GM18502 (cell line): ENCODE measurements at regions not wholly inside any gene's neighbourhood (a gene's known extent, or its start where the extent isn't known, plus 50 kb on each side); places are given as distances from the start of the nearest gene placed in this dataset.

Source experiments
- ATAC-seq: cut with Tn5 transposase; IDR thresholded peaks from one replicate; pipeline ENCODE4 v1.9.1; 2021; ENCODE audit warnings: mild to moderate bottlenecking; ENCODE audit not compliant: unreplicated experiment, poor library complexity

DNA sequence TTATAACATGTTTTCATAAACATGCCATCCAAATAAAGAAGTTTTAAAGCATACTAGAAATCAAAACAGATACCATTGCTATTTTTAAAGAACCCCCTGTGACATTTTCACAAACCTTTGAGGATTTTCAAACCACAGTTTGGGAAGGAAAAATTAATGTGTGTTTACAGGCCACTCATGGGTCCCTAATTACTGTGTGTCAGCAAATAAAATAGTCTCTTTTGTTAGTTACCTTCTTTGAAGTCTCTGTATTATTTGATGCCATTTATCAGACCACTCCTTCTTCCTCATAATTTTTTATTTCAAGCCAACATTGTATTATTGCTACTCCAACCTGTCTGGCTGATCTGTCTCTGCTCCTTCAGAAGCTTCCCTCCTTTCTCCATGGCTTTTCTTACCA lies 72.6 kb upstream of the TET2 start:
- ATAC-seq: no peak

DNA sequence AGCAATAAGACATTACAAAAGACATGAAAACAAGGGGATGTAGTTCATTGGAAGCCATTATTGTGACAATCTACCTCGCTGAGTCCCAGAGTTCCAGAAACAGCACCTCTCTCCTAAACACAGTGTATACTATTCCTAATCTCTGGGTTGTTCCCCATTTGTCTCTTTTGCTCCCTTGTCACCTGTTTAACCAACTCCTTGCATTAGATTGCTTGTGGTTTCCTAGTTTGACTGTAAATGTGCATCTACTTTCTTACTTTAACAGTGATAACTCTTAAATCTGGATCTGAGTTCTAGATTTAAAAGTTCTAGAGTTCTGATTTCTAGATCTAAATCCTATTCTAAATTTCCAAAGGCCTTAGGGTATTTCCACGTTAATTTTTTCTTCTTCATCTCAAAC lies 71.6 kb upstream of the TET2 start:
- ATAC-seq: no peak

DNA sequence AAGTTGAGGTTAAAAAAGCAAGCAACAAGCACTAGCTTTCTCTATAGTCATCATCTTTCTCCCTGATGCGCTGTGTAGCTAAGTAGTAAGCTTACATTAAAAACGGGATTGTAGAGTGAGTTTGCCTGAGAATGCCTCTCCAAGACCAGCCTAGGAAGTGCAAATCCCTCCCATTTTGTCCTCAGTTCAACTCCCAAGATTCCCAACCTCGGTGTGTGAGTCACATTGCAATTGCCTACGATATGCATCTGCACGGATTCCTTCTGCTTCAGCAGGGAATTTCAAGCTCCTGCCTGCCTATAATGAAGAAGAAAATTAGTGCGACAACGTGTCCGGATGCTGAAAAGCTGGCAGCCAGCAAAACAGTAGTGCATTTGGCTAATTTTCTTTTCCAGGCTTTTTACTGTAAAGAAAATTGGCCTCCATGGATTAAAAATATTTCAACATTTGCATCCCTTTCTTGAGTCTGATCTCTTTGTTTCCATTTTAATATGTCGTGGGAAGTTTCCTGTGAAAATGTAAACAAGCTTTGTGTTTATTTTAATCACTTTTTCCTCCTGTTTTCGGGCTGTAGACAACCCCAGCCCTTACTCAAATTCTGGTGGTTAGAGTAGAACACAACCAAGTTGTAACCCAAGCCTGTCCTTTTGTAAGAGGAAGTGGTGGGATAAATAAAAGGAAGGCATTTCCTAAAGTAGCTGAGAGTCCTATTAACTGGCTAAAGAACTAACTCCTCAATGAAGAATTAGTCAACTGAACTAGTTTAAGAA lies 58.4 kb upstream of the TET2 start:
- no peak for ATAC-seq

DNA sequence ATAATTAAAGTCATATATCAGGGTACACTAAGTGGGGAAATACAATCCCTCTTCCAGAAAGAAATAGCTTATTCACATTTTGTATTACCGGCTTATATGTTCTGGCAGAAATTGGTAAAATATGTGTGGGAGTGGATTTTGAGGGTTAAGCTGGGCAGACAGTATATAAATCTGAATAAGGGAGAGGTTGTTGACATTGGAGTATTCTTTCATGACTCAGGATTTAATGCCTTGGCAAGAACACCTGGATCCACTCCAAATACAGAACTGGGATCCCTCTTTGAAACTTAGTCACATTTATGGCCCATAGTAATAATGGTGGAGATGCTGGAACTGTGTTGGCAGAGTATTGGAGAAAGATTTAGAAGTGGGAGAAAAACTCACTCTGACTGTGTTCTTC lies 54.3 kb upstream of the TET2 start:
- ATAC-seq: no peak

DNA sequence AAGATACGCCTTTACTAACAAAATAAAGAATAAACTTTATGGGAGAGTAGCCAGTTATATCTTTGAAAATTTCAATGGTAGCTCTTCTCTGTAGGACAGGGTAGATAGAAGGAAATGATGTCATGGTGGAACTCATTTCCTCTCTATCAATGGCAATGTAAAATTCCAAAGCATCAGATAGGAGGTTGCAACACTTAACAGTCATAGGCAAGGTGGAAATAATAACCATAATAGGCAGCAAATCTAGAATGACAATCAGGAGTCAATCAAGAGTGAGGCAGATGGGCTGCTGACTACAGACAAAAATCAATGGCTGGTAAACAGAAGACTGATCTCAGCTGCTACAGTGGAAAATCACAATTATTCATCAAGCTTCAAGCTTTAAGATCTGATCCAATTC lies 53.9 kb upstream of the TET2 start:
- no peak for ATAC-seq

DNA sequence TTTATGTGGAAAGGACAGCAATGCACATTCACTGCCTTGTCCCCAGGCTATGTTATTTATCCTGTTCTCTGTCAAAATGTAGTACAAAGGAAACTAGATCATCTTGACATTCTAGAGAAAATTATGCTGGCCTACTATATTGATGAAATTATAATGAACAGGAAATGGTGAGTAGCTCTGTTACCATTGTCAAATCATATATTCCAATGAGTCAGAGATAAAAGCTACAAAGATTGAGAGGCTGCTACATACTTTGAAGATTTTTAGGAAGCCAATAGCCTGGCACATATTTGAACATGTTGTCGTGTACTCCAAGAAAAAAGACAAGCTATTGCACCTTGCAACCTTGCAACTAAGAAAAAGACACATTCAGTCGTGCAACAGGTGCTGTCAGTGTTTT lies 52.7 kb upstream of the TET2 start:
- ATAC-seq: no peak
